GM23338 (cell line): ENCODE measurements at regions not wholly inside any gene's neighbourhood (a gene's known extent, or its start where the extent isn't known, plus 50 kb on each side); places are given as distances from the start of the nearest gene placed in this dataset. TPM values are rescaled to one million over a fixed set of nuclear protein-coding genes. Genes with fewer than 3 reads are reported as not detected.
A peak's percentile ranks its signal among the peaks of the same experiment; 100 is the strongest.

ENCODE experiments used
- ATAC-seq: fragments of 200-7000 bp; cut with Tn5 transposase; 3 replicates; pipeline ENCODE4 v1.9.1; 2020
- DNase-seq: peaks from one replicate; pipeline ENCODE4 v3.0.0-alpha.2; 2015; ENCODE audit warnings: low spot score
- H2AFZ ChIP-seq: fragments of 200-600 bp; sonication (generic); 2 replicates; pipeline ENCODE4 v1.8.0; 2016; ENCODE audit warnings: antibody characterized with exemption, mild to moderate bottlenecking, moderate library complexity
- H3F3A ChIP-seq: fragments of 200-600 bp; sonication (generic); replicated peaks from 2 replicates; pipeline ENCODE4 v1.8.0; 2017; ENCODE audit warnings: antibody characterized with exemption, mixed run types, low read depth
- H3K27ac ChIP-seq: fragments of 200-600 bp; sonication (generic); 2 replicates; pipeline ENCODE4 v1.6.1; 2016; ENCODE audit warnings: low read depth
- H3K27me3 ChIP-seq: fragments of 200-600 bp; sonication (generic); 2 replicates; pipeline ENCODE4 v1.8.0; 2016; ENCODE audit warnings: mild to moderate bottlenecking, mixed run types, moderate library complexity; ENCODE audit not compliant: insufficient read depth
- H3K36me3 ChIP-seq: fragments of 200-600 bp; sonication (generic); 2 replicates; pipeline ENCODE4 v1.8.0; 2016; ENCODE audit warnings: mild to moderate bottlenecking; ENCODE audit not compliant: insufficient read depth
- H3K4me1 ChIP-seq: fragments of 200-600 bp; sonication (generic); 2 replicates; pipeline ENCODE4 v1.8.0; 2016; ENCODE audit warnings: mild to moderate bottlenecking, moderate library complexity; ENCODE audit not compliant: insufficient read depth
- H3K4me2 ChIP-seq: fragments of 200-600 bp; sonication (generic); 2 replicates; pipeline ENCODE4 v1.7.1; 2017; ENCODE audit warnings: mixed run types
- H3K4me3 ChIP-seq: fragments of 200-600 bp; sonication (generic); 2 replicates; pipeline ENCODE4 v1.6.1; 2016; ENCODE audit warnings: mixed run types
- H3K79me2 ChIP-seq: fragments of 200-600 bp; sonication (generic); replicated peaks from 2 replicates; pipeline ENCODE4 v1.8.0; 2017; ENCODE audit warnings: mild to moderate bottlenecking; ENCODE audit not compliant: insufficient read depth
- H3K9me2 ChIP-seq: fragments of 200-600 bp; sonication (generic); 2 replicates; pipeline ENCODE4 v1.8.0; 2017; ENCODE audit not compliant: insufficient read depth
- H4K20me1 ChIP-seq: fragments of 200-600 bp; sonication (generic); replicated peaks from 2 replicates; pipeline ENCODE4 v1.8.0; 2017; ENCODE audit warnings: mild to moderate bottlenecking; ENCODE audit not compliant: insufficient read depth
- H3K27ac Mint-ChIP-seq: 2 replicates; pipeline ENCODE4 v1.8.0; 2020; ENCODE audit warnings: inconsistent platforms, mild to moderate bottlenecking, moderate library complexity, mixed read lengths
- H3K27me3 Mint-ChIP-seq: 3 replicates; pipeline ENCODE4 v1.8.0; 2022; ENCODE audit warnings: low read depth, mild to moderate bottlenecking, moderate library complexity, mixed read lengths, inconsistent platforms; ENCODE audit not compliant: insufficient read depth, poor library complexity
- H3K36me3 Mint-ChIP-seq: 3 replicates; pipeline ENCODE4 v1.8.0; 2021; ENCODE audit warnings: low read depth, mild to moderate bottlenecking, inconsistent platforms, moderate library complexity, mixed read lengths
- H3K4me1 Mint-ChIP-seq: 3 replicates; pipeline ENCODE4 v1.8.0; 2020; ENCODE audit warnings: mild to moderate bottlenecking, inconsistent platforms, mixed read lengths
- H3K4me3 Mint-ChIP-seq: 3 replicates; pipeline ENCODE4 v1.8.0; 2021; ENCODE audit warnings: moderate library complexity, mild to moderate bottlenecking, inconsistent platforms, mixed read lengths
- H3K9me3 Mint-ChIP-seq: 3 replicates; pipeline ENCODE4 v1.8.0; 2020; ENCODE audit warnings: moderate library complexity, mild to moderate bottlenecking, inconsistent platforms, mixed read lengths
- CREB1 ChIP-seq: fragments of 250-450 bp; sonication (Bioruptor Pico); IDR thresholded peaks from 2 replicates; pipeline ENCODE4 v1.5.0; 2020; ENCODE audit warnings: low read depth, mild to moderate bottlenecking, moderate library complexity
- EZH2phosphoT487 ChIP-seq: fragments of 200-600 bp; sonication (generic); IDR thresholded peaks from one replicate; pipeline ENCODE4 v1.8.1; 2018; ENCODE audit warnings: antibody characterized with exemption; ENCODE audit not compliant: unreplicated experiment
- POLR2AphosphoS5 ChIP-seq: IDR thresholded peaks from 2 replicates; pipeline ENCODE4 v1.6.1; 2016; ENCODE audit warnings: antibody characterized with exemption, low read depth
- ZNF331 ChIP-seq: fragments of 250-450 bp; sonication (Bioruptor Pico); IDR thresholded peaks from 2 replicates; pipeline ENCODE4 v1.5.0; 2020; ENCODE audit warnings: low read depth, mild to moderate bottlenecking, moderate library complexity
- microRNA-seq: library from miRNA; unstranded; fragments of <30 nt; microRNA quantifications from one replicate; pipeline ENCODE4, GENCODE V29; 2017
- small RNA-seq: library from RNA; depleted of rRNA; stranded (forward); fragments of <200 nt; gene quantifications from one replicate; pipeline ENCODE3, GENCODE V24; 2014; ENCODE audit warnings: low replicate concordance

DNA sequence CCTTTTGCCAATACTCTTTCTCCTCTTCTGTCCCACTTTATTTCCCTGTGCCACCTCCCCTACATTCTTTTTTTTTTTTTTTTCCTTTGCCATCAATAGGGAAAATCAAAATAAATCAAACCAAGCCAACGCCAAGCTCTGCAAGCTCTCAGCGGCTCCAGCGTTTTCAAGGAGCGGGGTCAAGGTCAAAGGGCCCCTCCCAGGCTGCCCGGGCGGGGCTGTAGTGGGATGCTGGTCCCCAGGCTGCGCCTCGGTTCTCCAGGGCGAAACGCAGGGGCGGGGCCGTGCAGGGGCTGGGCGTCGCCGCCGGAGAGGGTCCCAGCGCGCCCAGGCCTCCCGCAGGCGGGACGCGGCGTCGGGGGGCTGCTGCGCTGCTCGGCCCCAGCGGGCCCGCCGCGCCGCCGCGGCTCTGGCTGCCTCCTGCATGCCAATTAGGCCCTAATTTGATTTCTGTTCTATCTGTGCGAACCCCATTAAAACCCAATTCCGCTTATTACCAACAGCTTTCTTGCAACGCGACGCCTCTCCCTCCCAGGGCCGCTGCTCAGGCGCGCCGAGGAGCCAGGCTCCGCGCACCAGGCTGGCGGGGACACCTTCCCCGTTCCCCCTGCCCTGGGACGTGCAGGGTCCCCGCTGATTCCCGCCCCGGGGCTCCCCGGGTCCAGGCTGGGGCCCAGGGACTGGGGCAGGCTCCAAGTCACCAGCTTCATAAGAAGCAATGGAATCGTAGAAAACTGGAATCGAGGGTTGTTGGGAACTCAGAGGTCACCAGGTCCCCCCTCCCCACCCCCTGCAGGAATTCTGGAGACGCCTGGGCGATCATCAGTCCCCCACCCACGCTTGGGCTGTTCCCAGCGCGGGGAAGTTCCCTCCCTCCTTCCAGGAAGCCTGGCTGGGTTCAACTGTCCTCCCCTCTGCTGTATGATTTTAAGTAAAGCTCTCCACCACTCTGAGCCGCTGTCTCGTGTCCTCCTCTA lies 50.7 kb upstream of the MAP1LC3B2 start:
- H3K27me3 ChIP-seq: peaks cover 9% of the 10 kb centered on the region; the same call in 1 of the 2 replicates
- peaks cover 16% of the 10 kb centered on the region for H3K27me3 Mint-ChIP-seq
- peak; percentile 16; the same call in 1 of the 2 replicates for TF ChIP-seq POLR2AphosphoS5
- TF ChIP-seq EZH2phosphoT487: no peak
- no peak for TF ChIP-seq ZNF331 (CRISPR knock-in tag)
- no peak for TF ChIP-seq CREB1 (CRISPR knock-in tag)
- peak overlapping the region; percentile 96 for H3K4me2 ChIP-seq
- peaks cover 13% of the 10 kb centered on the region for H3K4me1 Mint-ChIP-seq
- H3K4me1 ChIP-seq: peaks cover 7% of the 10 kb centered on the region; the same call in 1 of the 2 replicates
- no peaks in the 10 kb centered on the region for H3K9me3 Mint-ChIP-seq
- no peaks in the 10 kb centered on the region for H3K79me2 ChIP-seq
- peak overlapping the region; percentile 76 for H3K4me3 Mint-ChIP-seq
- DNase-seq: peak; percentile 79
- peak overlapping the region; percentile 99 for H2AFZ ChIP-seq
- no peaks in the 10 kb centered on the region for H3K36me3 ChIP-seq
- peak overlapping the region; percentile 95 for H3K4me3 ChIP-seq
- H3K36me3 Mint-ChIP-seq: no peaks in the 10 kb centered on the region
- peak; percentile 79 for ATAC-seq
- no peak overlapping the region for H3K27ac Mint-ChIP-seq
- no peak overlapping the region for H3K27ac ChIP-seq
- H4K20me1 ChIP-seq: no peaks in the 10 kb centered on the region
- H3K9me2 ChIP-seq: no peaks in the 10 kb centered on the region
- H3F3A ChIP-seq: no peaks in the 10 kb centered on the region; the same call in 1 of the 2 replicates

Small RNA genes in the stretch of these regions (microRNA-seq; reads per million reads assigned to microRNA genes)
- not detected for gene MIR4472-2

Small RNA genes in the stretch of these regions (small RNA-seq; reads per million reads assigned to genes)
- not detected for gene MIR4472-2
